ENCODE measurements at regions not wholly inside any gene's neighbourhood (a gene's known extent, or its start where the extent isn't known, plus 50 kb on each side); places are given as distances from the start of the nearest gene placed in this dataset.

DNA sequence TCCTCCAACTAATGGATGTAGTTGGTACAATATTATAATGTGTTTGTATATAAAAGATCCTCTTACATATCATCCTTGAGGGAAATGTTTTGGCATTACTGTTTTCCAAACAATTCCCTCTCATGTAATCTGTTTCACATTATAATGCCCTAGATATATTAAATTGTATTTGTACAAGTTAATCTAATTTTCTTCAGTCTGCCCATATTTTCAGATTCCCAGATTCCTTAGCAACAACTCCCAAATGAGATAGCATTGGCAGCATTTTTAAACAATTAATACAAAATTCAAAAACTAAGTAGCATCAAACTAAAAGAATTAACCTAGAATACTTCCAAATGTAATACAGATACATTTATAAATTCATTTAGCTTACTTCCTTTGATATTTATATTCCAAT lies 860.2 kb downstream of the C12orf50 start:
- TF ChIP-seq, protein P1, sequence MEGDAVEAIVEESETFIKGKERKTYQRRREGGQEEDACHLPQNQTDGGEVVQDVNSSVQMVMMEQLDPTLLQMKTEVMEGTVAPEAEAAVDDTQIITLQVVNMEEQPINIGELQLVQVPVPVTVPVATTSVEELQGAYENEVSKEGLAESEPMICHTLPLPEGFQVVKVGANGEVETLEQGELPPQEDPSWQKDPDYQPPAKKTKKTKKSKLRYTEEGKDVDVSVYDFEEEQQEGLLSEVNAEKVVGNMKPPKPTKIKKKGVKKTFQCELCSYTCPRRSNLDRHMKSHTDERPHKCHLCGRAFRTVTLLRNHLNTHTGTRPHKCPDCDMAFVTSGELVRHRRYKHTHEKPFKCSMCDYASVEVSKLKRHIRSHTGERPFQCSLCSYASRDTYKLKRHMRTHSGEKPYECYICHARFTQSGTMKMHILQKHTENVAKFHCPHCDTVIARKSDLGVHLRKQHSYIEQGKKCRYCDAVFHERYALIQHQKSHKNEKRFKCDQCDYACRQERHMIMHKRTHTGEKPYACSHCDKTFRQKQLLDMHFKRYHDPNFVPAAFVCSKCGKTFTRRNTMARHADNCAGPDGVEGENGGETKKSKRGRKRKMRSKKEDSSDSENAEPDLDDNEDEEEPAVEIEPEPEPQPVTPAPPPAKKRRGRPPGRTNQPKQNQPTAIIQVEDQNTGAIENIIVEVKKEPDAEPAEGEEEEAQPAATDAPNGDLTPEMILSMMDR (IDR thresholded peaks at IDR 0.05) = no peak
- TF ChIP-seq POLR2AphosphoS5 (IDR thresholded peaks at IDR 0.05) = no peak
